Endometrium (tissue), 2 donors: ENCODE measurements at regions not wholly inside any gene's neighbourhood (a gene's known extent, or its start where the extent isn't known, plus 50 kb on each side); places are given as distances from the start of the nearest gene placed in this dataset.

Experiments used
- FAIRE-seq: peaks from 2 replicates; lab custom pipeline; 2012; peaks lifted over from hg19 to GRCh38; lab: Jason Lieb, UNC
- donor health status: control.
- donor health status: control.

DNA sequence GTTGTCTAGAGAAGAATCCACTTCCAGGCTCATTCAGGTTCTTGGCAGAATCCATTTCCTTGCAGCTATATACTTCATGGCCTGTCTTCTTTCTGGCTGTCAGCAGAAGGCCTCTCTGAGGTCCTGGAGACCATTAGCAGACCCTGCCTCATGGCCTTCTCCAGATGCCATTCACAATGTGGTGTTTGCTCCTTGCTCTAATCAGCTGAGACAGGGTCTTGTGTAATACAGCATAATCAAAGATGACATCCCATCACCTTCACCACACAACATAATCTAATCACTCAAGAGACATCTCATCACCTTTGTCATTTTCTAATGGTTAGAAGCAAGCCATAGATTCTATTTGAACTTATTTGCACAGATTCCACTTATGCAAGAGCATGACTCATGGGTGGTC is 403.9 kb upstream of the LRRC7 start:
- FAIRE-seq: no peak

DNA sequence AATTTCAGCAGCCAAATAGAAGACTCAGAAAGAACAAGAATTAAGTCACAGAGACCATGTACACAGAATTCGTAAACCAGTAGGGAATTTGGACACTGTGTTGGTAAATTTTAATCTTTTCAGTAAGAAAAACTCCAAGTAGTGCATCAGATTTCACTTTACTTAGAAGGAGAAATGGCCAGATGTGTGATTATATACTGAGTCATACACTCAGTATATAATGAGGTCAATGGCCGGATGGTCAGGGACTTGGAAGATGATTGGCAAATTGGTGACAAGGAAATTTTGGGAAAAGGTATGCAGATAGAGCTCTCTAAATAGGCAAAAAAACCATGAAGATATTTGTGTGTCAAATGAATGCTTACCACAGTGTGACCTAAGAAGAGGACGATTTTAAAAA is 399.8 kb upstream of the LRRC7 start:
- FAIRE-seq: no peak

DNA sequence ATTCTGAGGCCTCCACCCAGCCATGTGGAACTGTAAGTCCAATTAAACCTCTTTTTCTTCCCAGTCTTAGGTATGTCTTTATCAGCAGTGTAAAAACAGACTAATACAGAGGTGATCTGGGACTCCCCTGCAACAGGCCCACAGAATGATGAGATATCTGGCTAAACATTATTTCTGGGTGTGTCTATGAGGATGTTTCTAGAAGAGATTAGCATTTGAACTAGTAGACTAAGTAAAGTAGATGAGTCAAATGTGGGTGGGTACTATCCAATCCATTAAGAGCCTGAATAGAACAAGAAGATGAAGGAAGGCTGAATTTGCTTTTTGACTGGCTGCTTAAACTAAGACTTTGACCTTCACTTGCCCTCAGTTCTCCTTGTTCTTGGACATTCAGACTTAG is 396.5 kb upstream of the LRRC7 start:
- no peak for FAIRE-seq

DNA sequence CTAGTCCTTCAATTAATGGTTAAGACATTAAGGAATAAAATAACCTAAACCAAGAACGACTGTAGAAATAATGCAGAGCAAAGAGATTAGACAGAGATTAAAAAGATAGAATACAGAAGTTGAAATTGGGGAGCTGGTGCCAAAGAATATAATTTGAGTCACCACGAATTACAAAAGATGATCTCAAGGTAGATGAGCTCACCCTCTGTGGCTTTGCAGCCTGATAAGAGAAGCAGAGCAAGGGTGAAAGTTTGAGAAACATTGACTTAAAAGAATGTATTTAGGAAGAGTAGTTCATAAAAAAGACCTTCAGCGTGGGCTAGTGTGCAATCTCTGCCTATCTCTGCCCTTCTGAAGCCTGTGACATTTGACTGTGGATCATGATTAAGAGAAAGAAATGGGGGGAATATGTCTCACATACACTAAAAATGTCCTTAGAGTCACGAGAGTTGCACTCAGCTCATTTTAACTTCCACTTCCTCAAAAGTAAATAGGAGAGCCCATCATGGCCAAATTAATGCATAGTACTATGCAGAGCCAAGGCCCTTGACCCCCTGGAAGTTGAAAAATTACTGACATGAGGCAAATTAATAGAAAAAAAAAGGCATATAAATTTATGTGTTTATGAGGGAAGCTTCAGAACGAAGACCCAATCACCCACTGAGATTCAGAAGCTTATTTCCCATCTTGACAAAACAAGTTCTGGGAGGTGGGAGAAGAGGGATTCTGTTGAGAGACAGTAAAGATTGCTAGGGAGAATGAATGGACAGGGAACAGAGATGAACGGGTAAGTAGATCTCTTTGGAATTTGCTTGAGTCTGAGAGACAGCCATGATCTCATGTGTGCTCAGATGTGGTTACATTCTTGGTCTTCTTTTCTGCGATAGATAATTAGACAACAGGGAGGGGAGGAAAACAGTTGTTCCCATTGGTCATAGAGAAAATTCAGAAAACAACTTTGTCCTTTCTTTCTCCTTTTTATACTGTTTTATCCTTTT is 395.4 kb upstream of the LRRC7 start:
- FAIRE-seq: no peak

DNA sequence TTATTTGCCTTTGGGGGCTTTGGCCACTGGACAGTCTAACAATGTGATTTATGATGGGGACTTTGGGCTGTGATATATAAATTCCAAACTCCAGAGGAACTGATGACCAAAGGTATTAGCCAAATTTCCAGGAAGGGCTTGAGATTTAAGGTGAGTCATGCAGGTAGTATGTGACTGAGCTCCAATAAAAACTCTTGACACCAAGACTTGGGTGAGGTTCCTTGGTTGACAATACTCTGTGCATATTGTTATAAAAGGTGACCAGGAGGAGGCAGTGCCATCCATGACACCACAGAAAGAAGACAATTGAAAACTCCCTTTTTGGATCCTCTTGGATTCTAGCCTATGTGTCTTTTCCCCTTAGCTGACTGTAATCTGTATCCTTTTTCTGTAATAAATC is 392.7 kb upstream of the LRRC7 start:
- no peak for FAIRE-seq

DNA sequence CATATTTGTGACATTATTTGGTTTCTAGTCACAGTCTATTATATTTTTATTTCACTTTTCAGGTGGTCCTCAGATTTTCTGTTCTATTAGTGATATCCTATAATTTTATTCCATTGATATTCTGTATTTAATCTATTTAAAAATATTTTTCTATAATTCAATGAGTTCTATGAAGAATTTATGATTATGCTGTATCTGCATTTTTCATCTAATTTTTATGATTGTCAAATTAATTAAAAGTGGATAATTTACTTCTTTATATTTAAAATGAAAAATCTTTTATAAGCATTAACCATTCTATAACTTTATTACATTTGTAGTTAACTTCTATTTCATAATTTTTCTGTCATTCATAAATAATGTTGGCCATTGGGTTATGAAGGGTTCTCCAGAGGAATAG is 387.4 kb upstream of the LRRC7 start:
- peak; percentile 70 for FAIRE-seq

DNA sequence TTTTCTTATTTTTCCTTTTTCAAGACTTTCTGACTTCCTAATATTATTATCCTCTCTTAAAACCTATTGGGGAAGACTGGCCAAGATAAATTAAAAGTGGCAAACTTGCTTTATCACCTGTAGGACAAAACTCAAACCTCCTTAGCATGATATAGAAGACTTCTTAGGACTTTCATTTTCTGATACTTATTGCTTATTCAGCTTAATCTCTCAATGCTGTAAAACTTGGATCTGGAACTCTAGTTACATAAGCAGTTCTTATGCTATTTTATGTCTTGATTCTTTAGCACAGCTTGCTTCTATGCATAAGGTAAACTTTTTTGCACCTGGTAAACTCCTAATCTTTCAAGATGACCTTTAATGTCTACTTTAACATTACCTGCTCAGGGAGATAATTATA is 382.3 kb upstream of the LRRC7 start:
- no peak for FAIRE-seq

DNA sequence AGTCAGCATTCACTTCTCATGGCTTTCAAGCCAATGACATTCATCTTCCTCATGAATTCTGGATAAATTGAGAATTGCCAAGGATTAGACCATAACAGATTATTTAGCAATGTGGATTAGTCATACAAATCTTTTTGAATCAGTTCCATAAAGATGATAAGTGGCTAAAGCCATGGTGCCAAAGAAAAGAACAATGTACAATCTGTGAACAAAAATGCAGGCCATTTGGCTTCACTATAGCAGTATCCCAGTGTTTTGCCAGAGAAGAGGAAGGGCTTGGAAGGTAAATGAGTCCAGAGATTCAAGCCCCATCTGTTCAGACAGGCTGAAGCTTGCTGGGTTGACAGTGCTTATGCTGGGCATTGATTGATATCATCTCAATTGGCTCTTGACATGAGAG is 376.4 kb upstream of the LRRC7 start:
- FAIRE-seq: no peak

DNA sequence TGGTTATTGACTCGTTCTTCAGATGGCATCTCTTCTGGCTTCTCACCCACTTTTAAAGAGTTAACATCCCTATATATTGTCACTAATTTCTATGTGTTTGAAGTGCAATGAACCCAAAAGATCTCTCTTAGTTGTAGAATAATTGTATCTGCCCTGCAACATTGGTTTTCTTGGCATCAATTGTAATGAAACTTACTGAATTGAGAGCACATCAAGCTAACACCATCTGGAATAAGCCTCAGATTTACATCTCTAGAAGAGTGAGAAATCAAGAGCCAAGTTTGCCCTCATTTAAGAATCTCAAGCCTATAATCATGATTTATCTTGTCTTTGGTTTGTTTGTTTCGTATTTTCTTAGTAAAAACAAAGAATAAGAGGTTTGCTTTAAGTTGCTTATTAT is 372.6 kb upstream of the LRRC7 start:
- no peak for FAIRE-seq

DNA sequence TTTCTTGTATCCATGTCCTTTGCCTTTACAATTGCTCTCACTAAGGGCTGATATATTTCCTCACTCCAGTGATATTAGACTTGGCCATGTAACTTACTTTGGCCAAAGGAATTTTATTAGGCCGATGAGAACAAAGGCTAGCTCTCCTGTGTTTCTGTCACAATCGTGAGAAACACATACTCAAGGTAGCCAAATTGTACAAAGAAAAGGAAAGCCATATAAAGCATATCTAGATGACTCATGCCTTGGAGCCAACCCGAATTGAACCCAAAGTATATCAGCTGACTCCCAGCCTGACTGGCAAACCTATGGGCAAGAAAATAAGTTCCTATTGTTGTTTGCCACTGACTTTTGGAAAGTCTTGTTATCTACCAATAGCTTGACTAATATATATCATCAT is 371.7 kb upstream of the LRRC7 start:
- no peak for FAIRE-seq

DNA sequence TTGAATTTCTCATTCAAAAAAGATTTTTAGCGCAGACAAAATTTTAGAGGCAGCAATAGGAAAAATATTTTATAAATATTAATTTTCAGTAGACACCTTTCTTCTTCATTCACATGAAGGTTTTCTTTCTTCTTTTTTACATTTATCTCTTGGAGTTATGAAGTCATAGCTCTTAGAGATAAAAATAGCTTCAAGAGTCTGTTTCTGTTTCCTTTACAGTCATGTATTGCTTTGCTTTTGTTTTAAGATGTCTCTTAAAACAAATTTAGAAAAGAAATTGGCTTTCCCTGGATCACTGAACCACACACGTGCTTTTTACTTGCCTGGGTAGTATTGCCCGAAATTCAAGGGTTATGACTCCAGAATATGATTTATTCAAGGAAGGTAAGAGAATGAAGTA is 369.9 kb upstream of the LRRC7 start:
- FAIRE-seq: no peak

DNA sequence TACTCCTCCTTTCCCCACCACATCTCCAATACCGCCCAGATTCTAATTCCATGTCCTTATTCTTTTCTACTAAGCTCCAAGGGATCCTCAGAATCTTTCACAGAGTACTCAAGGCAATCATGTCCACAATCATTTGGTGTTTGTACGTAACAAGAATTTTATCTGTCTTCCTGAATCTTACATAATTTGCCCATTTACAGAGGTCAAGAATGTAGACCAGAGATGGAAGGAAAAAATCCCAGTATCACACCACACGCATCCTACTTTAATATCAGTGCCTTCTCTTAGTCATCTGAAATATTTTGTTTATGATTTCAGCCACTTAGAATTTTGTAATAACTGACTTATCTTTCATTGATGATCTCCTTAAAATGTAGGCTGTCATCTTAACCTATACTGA is 366.0 kb upstream of the LRRC7 start:
- FAIRE-seq: no peak

DNA sequence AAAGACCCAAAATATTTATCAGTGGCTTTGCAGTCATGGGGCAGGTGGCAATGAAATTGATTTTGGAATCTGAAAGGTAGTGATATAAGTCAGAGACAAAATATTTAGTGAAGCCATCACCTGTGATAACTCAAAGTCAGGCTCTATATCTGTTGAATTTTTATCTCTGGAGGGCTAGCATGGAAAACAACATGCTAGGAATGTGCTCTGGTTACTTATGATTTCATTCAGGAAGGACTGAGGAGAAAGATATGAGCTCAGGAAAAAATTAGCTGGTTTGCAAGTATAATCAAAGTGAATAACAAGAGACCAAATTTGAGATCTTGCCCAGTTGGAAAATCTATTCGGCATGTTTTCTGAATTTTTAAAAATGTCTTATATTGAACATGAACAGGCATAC is 364.6 kb upstream of the LRRC7 start:
- FAIRE-seq: no peak

DNA sequence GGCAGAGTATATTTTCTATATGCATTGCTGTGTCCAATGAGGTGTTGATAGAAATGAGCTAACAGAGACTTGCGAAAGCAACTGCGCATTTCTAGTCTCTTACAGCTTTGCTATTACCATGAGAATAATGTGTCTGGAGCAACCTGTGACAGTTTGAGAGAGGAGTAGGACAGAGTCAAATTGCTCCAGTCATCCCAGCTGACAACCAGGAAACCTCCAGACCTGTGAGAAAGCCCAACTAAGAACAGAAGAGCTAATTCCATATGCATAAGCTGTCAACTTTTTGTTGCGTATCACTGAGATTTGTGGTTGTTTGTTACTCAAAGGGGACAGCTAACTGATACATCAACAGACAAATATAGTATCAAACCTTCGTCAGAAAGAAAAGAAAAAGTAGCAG is 354.1 kb upstream of the LRRC7 start:
- FAIRE-seq: no peak

DNA sequence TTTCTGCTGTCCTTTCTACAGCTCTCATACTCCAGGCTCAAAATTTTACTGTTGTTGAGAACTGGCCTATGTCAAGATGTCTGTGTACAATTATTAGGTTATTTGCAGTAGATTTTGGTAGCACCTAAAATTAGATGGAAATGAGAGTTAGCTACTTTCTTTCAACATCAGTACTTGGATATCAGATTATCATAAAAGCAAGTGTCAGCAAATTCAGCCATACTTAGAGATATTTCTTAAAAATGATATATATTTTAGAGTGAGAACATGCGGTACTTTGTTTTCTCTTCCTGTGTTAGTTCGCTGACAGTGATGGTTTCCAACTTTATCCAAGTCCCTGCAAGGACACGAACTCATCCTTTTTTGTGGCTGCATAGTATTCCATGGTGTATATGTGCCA is 351.8 kb upstream of the LRRC7 start:
- no peak for FAIRE-seq

DNA sequence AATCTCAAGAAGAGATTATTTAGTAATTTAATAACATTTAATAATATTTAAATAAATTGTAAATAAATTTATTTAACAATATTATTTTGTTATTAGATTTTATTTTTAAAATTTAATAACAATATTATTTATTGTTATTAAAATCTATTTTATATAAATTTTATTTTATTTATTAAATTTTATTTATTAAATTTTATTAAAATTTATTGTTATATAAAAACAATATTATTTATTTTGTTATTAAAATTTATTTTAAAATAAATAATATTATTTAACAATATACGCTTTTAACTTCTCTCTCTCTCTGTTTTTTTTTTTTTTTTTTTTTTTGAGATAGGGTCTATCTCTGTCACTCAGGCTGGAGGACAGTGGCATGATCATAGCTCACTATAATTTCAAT is 347.1 kb upstream of the LRRC7 start:
- FAIRE-seq: peak; percentile 99

DNA sequence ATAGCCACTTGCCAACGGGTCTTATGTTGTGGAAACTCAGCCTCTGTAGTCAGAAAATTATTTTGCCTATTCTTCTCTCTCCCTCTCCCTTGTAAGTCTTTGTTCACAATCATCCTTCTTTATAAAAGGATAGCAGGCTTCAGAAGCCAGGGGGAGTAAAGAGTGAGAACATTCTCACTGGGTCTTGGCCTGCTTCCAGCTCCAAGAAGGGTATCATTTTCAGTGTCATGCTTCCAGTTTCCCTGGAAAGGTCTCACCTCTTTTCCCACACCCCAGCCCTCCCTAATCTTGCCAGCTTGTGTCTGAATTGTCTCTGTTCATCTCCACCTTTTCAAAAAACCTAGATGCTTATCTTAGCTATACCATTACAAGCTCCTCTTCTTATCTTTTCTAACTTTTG is 346.2 kb upstream of the LRRC7 start:
- FAIRE-seq: no peak

DNA sequence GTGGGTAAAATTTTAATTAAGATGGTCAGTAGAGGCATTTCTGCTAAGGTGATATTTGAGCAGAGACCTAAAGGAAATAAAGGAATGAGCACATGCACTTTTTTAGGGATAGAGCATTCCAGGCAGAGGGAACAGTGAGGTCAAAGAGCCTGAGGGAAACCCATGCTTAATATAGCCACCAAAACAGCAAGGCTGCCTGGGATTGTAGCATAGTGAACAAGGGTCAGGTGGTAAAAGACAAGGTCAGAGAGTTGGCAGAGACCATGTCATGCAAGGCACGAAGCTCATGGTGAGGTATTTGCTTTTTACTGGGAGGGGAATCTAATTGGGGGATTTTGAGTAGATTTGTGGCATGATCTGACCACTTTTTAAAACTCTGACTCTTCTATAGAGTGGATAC is 344.6 kb upstream of the LRRC7 start:
- no peak for FAIRE-seq

DNA sequence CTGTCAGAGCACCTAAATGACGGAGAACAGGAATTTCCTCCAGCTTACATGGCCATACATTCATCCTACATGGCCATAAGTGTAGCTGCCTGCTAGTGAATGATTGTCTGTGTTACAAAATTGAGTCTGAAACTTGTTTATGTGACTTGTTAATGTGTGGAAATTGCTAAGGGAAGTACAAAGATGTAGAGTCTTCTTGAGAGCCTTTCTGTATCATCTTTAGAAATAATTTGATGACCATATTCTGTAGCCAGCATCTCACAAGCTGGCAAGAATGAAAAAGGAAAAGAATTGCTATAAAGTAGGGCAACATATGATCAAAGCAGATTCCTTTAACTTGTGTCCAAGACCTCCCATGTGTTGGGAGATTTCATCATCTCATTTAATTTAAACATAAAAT is 339.2 kb upstream of the LRRC7 start:
- no peak for FAIRE-seq

DNA sequence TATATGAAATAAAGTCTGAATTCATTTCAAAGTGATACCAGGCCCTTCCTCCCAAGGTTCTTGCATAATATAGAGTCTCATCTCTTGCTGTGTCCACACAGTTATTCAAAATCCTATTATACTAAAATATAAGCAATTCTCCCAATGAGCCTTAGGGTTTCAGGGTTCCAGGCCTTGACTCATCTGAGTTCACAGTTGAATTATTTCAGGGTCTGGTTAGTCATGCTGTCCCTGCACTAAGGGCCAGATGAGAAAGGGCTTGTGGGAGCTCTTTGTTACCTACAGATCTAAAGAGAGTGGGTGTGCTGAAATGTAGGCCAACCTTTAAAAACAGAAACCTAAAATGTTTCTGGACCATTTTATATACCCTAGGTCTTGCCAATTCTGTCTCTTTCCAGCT is 337.5 kb upstream of the LRRC7 start:
- no peak for FAIRE-seq

DNA sequence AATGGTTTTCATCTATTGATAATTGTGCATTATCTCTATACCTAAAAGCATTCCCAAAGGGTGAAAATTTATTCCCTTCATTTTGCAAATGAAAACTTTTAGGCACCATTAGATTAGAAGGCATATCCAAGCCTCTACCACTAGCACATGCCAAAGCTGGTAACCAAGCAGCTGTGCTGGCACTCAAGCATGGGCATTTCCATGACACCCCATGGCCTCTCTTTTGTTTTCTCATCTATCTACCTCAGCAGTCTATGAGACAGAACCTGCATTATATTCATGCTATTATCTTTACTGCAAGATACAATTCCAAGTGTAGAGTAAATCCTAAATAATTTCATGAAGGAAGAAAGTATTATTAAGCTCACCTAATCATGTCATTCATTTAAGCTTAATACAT is 334.3 kb upstream of the LRRC7 start:
- no peak for FAIRE-seq

DNA sequence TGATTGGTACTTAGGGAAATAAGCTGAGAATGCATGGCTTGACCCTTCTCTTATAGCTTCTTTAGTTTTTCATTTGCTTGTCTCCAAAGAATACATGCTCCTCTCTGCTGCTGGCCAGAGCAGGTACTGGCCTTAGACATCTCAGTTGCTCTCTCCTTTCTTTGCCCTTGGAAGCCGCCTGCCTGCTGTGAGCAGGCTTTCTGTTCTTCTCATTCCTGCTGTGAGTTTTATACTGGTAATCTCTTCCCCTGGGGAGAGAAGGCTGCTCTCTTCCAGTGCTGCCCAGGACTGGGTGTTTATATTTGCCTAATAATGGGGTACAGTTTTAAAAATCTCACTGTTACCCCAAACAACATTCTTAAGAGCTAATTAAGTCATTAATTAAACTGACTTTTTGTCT is 323.5 kb upstream of the LRRC7 start:
- FAIRE-seq: no peak

DNA sequence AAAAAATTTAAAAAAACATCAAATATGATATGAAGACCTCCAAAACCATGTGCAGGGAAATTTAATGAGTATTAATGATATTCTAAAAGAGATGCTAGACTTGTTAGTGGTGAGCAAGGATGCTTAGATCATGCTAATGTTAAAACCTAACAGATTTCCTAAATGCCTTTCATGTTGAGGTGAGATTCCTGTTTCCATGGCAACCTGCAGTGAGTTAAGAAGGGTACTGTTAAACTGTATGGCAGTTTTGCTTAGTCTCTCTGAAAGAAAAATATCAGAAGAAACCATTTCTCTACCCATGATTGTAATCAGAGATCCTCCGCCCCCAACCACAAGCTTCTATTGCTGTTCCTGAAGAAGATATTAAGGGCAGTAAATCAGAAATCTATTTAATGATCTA is 321.6 kb upstream of the LRRC7 start:
- FAIRE-seq: no peak

DNA sequence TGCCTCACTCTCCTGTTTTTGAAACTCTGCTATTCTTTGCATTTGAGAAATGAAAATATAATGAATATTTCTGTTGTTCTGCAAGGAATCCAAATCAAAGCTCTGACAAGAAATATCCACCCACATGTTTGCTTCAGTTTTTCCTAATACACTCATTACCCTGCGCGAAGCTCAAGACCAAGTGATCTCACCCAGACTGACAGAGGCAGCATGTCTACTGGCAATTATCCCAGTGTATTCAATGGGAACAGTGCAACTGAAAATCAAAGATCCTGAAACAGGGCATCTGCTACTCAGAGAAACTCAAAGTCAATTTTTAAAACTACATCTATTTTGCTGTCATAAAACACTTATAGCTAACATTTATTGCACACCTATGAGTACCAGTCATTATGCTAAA is 321.0 kb upstream of the LRRC7 start:
- FAIRE-seq: no peak
